ENCODE measurements at regions not wholly inside any gene's neighbourhood (a gene's known extent, or its start where the extent isn't known, plus 50 kb on each side); places are given as distances from the start of the nearest gene placed in this dataset.

DNA sequence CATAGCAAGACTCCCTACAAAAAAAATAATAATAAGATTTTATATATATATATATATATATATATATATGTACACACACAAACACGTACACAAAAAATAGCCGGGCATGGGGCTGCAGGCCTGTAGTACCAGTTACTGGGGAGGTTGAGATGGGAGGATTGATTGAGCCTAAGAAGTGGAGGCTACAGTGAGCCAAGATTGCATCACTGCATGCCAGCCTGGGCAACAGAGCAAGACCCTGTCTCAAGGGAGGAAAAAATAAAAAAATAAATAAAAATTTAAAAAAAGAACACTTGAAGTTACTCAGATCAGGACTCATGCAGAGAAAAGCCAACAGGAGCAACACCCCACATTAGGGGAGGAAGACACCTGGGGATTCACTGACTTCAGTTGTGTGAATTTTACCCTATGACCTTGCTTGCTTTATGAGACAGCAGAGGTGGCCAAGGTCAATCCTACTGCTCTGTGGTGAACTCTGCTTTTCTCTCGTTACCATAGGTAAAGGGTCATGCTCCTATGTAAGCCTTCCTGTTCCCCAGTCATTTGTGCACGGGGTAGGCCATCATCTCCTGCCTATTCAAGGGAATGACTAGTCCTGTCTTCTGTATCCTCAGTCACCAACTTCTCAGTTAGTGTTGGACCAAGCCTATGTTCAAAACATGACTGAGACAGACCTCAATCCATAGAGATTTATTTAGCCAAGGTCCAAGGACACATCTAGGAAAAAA, 1119.8 kb upstream of the TMEM132C start:
- no peak for TF ChIP-seq POLR2A (IDR thresholded peaks at IDR 0.05)
- TF ChIP-seq, protein P1, sequence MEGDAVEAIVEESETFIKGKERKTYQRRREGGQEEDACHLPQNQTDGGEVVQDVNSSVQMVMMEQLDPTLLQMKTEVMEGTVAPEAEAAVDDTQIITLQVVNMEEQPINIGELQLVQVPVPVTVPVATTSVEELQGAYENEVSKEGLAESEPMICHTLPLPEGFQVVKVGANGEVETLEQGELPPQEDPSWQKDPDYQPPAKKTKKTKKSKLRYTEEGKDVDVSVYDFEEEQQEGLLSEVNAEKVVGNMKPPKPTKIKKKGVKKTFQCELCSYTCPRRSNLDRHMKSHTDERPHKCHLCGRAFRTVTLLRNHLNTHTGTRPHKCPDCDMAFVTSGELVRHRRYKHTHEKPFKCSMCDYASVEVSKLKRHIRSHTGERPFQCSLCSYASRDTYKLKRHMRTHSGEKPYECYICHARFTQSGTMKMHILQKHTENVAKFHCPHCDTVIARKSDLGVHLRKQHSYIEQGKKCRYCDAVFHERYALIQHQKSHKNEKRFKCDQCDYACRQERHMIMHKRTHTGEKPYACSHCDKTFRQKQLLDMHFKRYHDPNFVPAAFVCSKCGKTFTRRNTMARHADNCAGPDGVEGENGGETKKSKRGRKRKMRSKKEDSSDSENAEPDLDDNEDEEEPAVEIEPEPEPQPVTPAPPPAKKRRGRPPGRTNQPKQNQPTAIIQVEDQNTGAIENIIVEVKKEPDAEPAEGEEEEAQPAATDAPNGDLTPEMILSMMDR (IDR thresholded peaks at IDR 0.05 in 4 of 5, conservative IDR thresholded peaks at IDR 0.05 in 1 of 5), result no peak

Data from gastrocnemius medialis (tissue), 4 donors.